ENCODE measurements at regions not wholly inside any gene's neighbourhood (a gene's known extent, or its start where the extent isn't known, plus 50 kb on each side); places are given as distances from the start of the nearest gene placed in this dataset.

- dilution Hi-C loops (cut with MboI; ENCODE audit: extremely low pct_ligation_motif_present, low sequenced_read_pairs) = no loop called here
- Histone ChIP-seq H3K9me1 (replicated peaks; ENCODE audit: control insufficient read depth, extremely low read depth, insufficient read depth, low read length) (no peaks in the 10 kb centered on the region), H3K4me2 (ENCODE audit: insufficient read depth, low read length) (no peak overlapping the region), H3K27ac (ENCODE audit: insufficient read depth, low read depth, low read length) (no peak overlapping the region), H3K79me2 (ENCODE audit: control insufficient read depth, insufficient read depth, low read length) (no peaks in the 10 kb centered on the region), H3K9me3 (replicated peaks; ENCODE audit: control insufficient read depth, insufficient read depth, low read length) (no peaks in the 10 kb centered on the region), H3K4me3 (replicated peaks in 1 of 3; ENCODE audit: insufficient read depth in 1 of 3, low read depth in 1 of 3, low read length in 3 of 3) (no peak overlapping the region), H4K20me1 (replicated peaks; ENCODE audit: control insufficient read depth, extremely low read depth, insufficient read depth, low read length) (no peaks in the 10 kb centered on the region), H3K9ac (replicated peaks; ENCODE audit: extremely low read depth, insufficient read depth, low read length) (no peak overlapping the region), H3K27me3 (ENCODE audit: control insufficient read depth in 2 of 2, insufficient read depth in 2 of 2, low read length in 2 of 2) (peaks cover 13 to 14% of the 10 kb centered on the region in 2 experiments), H3K4me1 (ENCODE audit: control insufficient read depth, extremely low read depth, insufficient read depth, low read length) (peaks cover 2% of the 10 kb centered on the region), H2AFZ (ENCODE audit: low read depth, low read length) (no peak overlapping the region), H3K36me3 (ENCODE audit: control insufficient read depth in 2 of 2, extremely low read depth in 1 of 2, insufficient read depth in 2 of 2, low read length in 2 of 2) (no peaks in the 10 kb centered on the region)
- no TSS peak for BruUV-seq (replicated peaks)
- ChIA-PET CTCF (no interaction called here), POLR2A (no interaction called here)
- intact Hi-C loops (cut with micrococcal nuclease) = no loop called here
- DNase-seq (ENCODE audit: low read depth, low spot score) (no peak), FAIRE-seq (no peak)
- no peak for TF ChIP-seq GATA2 (IDR thresholded peaks at IDR 0.05; ENCODE audit: insufficient read depth, insufficient read length, low read depth, low read length)
- no peak for TF ChIP-seq JUN (IDR thresholded peaks at IDR 0.05; ENCODE audit: borderline replicate concordance, insufficient read depth, insufficient read length, low read depth)
- no peak for TF ChIP-seq POLR2A (IDR thresholded peaks at IDR 0.05; ENCODE audit: low read depth, low read length)
- no peak for TF ChIP-seq MYC (IDR thresholded peaks at IDR 0.05; ENCODE audit: low read depth, low read length)
- no peak for TF ChIP-seq MAX (IDR thresholded peaks at IDR 0.05; ENCODE audit: insufficient read depth, insufficient read length)
- no peak for TF ChIP-seq CTCF (IDR thresholded peaks at IDR 0.05; ENCODE audit: extremely low read depth in 1 of 2, insufficient read depth in 1 of 2, low read depth in 1 of 2, low read length in 2 of 2)
- TF ChIP-seq POLR2AphosphoS5 (IDR thresholded peaks at IDR 0.05; ENCODE audit: insufficient read depth, low read depth, low read length) = no peak
- TF ChIP-seq EZH2 (IDR thresholded peaks at IDR 0.05; ENCODE audit: borderline replicate concordance, low read depth, low read length, severe bottlenecking) = no peak
- TF ChIP-seq FOS (IDR thresholded peaks at IDR 0.05; ENCODE audit: borderline replicate concordance, insufficient read depth, low read length) = no peak
Observed at GRCh38 chr3:72247126-72247525, 462.2 kb upstream of the PROK2 start.

All from endothelial cell of umbilical vein (primary cell).